ENCODE measurements at regions not wholly inside any gene's neighbourhood (a gene's known extent, or its start where the extent isn't known, plus 50 kb on each side); places are given as distances from the start of the nearest gene placed in this dataset.

- Histone ChIP-seq H4K8ac (replicated peaks; ENCODE audit: insufficient read length, low read depth, low read length) (no peak overlapping the region), H2AK5ac (ENCODE audit: insufficient read length, low read length) (no peak overlapping the region), H3K14ac (ENCODE audit: insufficient read depth, low read length) (no peak overlapping the region), H4K20me1 (ENCODE audit: control insufficient read depth, insufficient read depth, insufficient read length) (no peaks in the 10 kb centered on the region), H3K56ac (ENCODE audit: insufficient read length, low read depth, low read length) (no peak overlapping the region), H3K4me2 (ENCODE audit: insufficient read depth, insufficient read length, low read length) (no peak overlapping the region), H3K4ac (ENCODE audit: low read depth, low read length) (no peak overlapping the region), H3K27me3 (ENCODE audit: insufficient read depth, low read length) (no peaks in the 10 kb centered on the region), H4K91ac (ENCODE audit: insufficient read length, low read depth, low read length) (no peak overlapping the region), H3K23ac (ENCODE audit: insufficient read length, low read depth, low read length) (no peak overlapping the region), H3K27ac (ENCODE audit: insufficient read length, low read depth, low read length) (no peak overlapping the region), H3K79me2 (ENCODE audit: insufficient read depth, low read length) (no peaks in the 10 kb centered on the region), H3K79me1 (ENCODE audit: insufficient read depth, low read depth, low read length, poor library complexity, severe bottlenecking) (no peaks in the 10 kb centered on the region), H3K9me3 (ENCODE audit: control insufficient read depth, low read depth, low read length) (no peaks in the 10 kb centered on the region), H2BK120ac (ENCODE audit: low read depth, low read length, poor library complexity, severe bottlenecking) (no peak overlapping the region), H3K18ac (ENCODE audit: insufficient read length, low read depth, low read length) (no peak overlapping the region), H4K5ac (ENCODE audit: insufficient read length, low read depth, low read length) (no peak overlapping the region), H2BK5ac (ENCODE audit: insufficient read length, low read length) (no peak overlapping the region), H2BK20ac (ENCODE audit: low read depth, low read length, poor library complexity, severe bottlenecking) (no peak overlapping the region), H3K23me2 (ENCODE audit: insufficient read length, low read depth, low read length, poor library complexity, severe bottlenecking) (no peaks in the 10 kb centered on the region), H2AFZ (ENCODE audit: low read length) (no peak overlapping the region), H2BK15ac (ENCODE audit: low read depth, low read length) (no peak overlapping the region), H3K4me1 (ENCODE audit: insufficient read depth, low read length) (no peaks in the 10 kb centered on the region), H3T11ph (ENCODE audit: low read length) (no peak overlapping the region), H3K9ac (ENCODE audit: extremely low read depth, insufficient read length, low read length) (no peak overlapping the region), H2BK12ac (ENCODE audit: insufficient read length, low read depth, low read length) (no peak overlapping the region)
- Mint-ChIP-seq H3K27ac (no peak overlapping the region; a peak in 1 of 7 replicates), H3K4me3 (no peak overlapping the region), H3K36me3 (ENCODE audit: insufficient read depth in 1 of 3, low read depth in 3 of 3) (no peaks in the 10 kb centered on the region), H3K9me3 (no peaks in the 10 kb centered on the region), H3K4me1 (peaks cover 0 to 8% of the 10 kb centered on the region in 2 experiments; a peak in 2 of 4 replicates), H3K27me3 (ENCODE audit: low read depth) (peaks cover 2% of the 10 kb centered on the region)
- DNase-seq: no peak
- TF ChIP-seq CTCF (conservative IDR thresholded peaks at IDR 0.05): no peak
Observed at GRCh38 chr13:44275381-44275780, 98.2 kb upstream of the SERP2 start.

All from H9 (cell line).